Skeletal muscle tissue (tissue), 3 donors: ENCODE measurements at regions not wholly inside any gene's neighbourhood (a gene's known extent, or its start where the extent isn't known, plus 50 kb on each side); places are given as distances from the start of the nearest gene placed in this dataset.

Experiments
- H3K27ac ChIP-seq: one replicate; pipeline ENCODE4 v1.7.0; 2013; ENCODE audit warnings: mild to moderate bottlenecking, low read depth, low read length, inconsistent platforms
- H3K27me3 ChIP-seq, 3 donors: one replicate each; pipeline ENCODE4 v1.7.0; 2013; ENCODE audit warnings: low read length in 3 of 3; ENCODE audit not compliant: control insufficient read depth in 3 of 3, insufficient read depth in 3 of 3
- H3K36me3 ChIP-seq, 3 donors: one replicate each; pipeline ENCODE4 v1.7.0; 2013; ENCODE audit warnings: low read length in 3 of 3; ENCODE audit not compliant: control insufficient read depth in 3 of 3, insufficient read depth in 3 of 3
- H3K4me1 ChIP-seq, 3 donors: one replicate each; pipeline ENCODE4 v1.7.0; 2013; ENCODE audit warnings: low read length in 3 of 3, mild to moderate bottlenecking in 3 of 3; ENCODE audit not compliant: control insufficient read depth in 3 of 3, insufficient read depth in 3 of 3
- H3K4me3 ChIP-seq, 3 donors: one replicate each; pipeline ENCODE4 v1.7.0; 2013; ENCODE audit warnings: low read length in 3 of 3
- H3K9ac ChIP-seq, 3 donors: one replicate each; pipeline ENCODE4 v1.7.0; 2013; ENCODE audit warnings: low read length in 3 of 3, mild to moderate bottlenecking in 3 of 3, moderate library complexity in 2 of 3, low read depth in 1 of 3
- H3K9me3 ChIP-seq, 3 donors: one replicate each; pipeline ENCODE4 v1.7.0; 2013; ENCODE audit warnings: low read length in 3 of 3; ENCODE audit not compliant: control insufficient read depth in 3 of 3
- donor health status: Osteomylitis.

DNA sequence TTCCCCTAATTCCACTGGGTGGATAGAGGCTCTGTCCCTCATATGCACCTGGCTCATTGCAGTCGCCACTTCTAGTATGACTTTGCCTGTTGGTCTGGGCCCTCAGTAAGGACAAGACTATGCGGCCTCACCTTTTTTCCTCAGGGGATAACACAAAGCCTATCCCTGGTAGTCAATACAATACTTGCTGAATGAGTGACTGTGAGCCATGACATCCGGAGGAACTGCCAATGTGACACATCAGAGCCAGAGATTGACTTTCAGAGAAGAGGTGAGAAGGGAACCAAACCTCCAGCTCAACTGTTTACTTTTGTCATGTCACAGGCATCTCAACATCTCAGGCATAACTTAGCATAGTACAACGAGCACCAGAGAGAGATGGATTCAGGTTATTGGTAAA is 371.3 kb downstream of the DMRT2 start:
- H3K27ac ChIP-seq: no peak overlapping the region
- no peaks in the 10 kb centered on the region for H3K27me3 ChIP-seq
- no peaks in the 10 kb centered on the region for H3K4me1 ChIP-seq
- no peaks in the 10 kb centered on the region for H3K9me3 ChIP-seq
- no peak overlapping the region for H3K4me3 ChIP-seq
- H3K36me3 ChIP-seq: no peaks in the 10 kb centered on the region
- no peak overlapping the region for H3K9ac ChIP-seq

DNA sequence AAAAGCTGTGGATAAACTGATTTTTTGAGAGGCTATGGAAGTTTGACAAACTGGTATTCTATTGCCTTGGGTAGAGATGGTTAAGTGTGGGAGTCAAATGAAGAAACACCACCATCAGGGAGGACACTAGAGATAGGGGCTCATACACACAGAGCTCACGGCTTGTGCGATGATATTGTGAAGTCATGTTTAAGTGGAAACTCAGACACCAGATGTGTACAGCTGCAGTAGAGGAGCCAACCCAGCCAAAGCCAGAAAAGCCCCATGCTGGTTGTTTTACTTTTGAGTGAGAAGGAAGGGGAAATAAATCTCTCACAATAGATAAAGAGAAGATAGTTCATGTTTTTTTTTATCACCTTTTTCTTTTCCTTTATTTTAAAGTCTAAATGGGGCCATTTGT is 377.7 kb downstream of the DMRT2 start:
- Histone ChIP-seq H3K9me3 (no peaks in the 10 kb centered on the region), H3K4me3 (no peak overlapping the region), H3K27me3 (no peaks in the 10 kb centered on the region), H3K27ac (no peak overlapping the region), H3K9ac (no peak overlapping the region), H3K4me1 (no peaks in the 10 kb centered on the region), H3K36me3 (no peaks in the 10 kb centered on the region)

DNA sequence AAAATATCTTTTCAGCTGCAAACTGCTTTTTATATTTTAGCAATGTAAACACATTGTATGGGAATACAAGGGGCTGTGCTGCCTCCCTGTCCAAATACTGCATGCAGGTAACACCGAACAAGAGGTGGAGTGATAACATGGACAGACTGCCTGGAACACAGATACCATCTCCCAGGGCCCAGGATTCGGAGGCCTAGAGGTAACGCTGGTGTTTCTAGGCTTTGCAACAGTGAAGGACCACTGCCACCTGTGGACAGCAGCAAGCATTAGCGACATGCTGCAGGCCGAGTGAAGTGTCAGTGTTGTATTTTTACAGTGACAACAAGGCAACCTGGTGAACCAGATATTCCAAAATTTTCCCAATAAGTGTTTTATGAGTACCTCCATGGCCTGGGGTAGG is 379.1 kb downstream of the DMRT2 start:
- Histone ChIP-seq H3K9ac (no peak overlapping the region), H3K27me3 (no peaks in the 10 kb centered on the region), H3K9me3 (no peaks in the 10 kb centered on the region), H3K4me3 (no peak overlapping the region), H3K27ac (no peak overlapping the region), H3K4me1 (no peaks in the 10 kb centered on the region), H3K36me3 (no peaks in the 10 kb centered on the region)

DNA sequence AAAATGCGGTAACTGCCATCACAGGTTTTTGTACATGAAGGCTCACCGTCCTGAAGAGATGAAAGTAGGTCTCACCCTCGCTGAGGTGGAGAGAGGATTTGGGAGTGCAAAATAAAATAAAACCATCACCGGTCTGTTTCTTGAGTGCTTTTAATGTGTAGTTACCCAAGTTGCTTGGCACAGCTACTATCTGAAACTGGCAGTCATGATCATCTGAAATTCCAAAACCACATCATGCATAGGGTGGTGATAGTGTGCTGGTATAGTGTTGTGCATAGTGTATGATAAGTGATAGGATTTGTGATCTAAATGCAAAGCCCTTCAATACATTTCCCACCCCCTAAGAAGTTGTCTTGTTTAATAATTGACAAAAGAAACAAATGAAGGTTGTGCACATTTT is 381.3 kb downstream of the DMRT2 start:
- no peak overlapping the region for H3K9ac ChIP-seq
- H3K4me3 ChIP-seq: no peak overlapping the region
- H3K27ac ChIP-seq: no peak overlapping the region
- H3K36me3 ChIP-seq: no peaks in the 10 kb centered on the region
- H3K9me3 ChIP-seq: no peaks in the 10 kb centered on the region
- H3K4me1 ChIP-seq: no peaks in the 10 kb centered on the region
- H3K27me3 ChIP-seq: no peaks in the 10 kb centered on the region

DNA sequence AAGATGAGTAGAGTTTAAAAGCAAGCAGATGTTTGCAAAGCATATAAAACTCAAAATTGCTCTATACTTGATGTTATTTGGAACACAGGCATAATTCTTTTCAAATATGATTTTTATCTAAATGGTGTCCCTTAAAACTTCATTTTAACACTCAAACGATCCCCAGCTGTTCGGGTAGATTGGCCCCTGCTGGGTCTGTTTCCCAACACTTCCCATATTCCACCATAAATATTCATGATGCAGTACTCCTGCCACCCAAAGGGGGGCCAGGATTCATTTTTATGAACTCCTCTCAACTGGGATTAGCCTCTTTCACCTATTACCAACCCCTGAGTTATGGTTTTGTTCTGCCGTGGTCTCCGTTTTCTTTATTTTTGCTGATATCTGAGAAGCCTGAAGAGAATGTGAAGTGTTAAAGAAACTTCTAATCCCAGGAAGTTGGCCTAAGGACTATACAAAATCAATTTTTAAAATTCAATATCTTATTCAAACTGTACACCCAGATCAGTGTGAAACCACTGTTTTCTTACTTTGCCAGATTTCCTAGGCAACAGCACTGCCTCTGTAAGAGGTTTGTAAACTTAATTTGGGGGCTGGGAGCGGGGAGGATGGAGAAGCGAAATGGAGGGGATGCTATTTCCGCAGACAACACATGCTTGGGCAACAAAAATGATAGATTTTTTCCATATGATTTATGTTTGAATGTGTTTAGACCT is 384.1 kb downstream of the DMRT2 start:
- Histone ChIP-seq H3K9ac (no peak overlapping the region), H3K4me3 (no peak overlapping the region), H3K36me3 (no peaks in the 10 kb centered on the region), H3K4me1 (no peaks in the 10 kb centered on the region), H3K9me3 (no peaks in the 10 kb centered on the region), H3K27me3 (no peaks in the 10 kb centered on the region), H3K27ac (no peak overlapping the region)

DNA sequence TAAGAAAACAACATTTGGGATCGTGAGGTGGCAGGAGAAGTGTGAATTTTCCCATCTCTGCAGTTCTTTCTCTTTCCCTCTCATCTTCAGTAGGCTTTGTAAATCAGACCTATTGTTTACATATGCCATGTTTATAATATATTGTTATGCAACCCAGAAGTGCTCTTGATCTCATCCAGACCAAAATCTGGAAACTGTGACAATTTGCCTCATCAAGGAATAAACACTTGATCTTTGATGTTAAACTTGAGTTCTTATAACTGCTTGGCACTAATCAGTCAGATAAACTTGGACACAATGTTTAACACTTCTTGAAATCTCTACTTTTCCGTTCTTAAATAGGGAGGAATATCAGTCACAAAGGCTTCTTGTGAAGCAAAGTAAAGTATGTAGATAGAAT is 384.7 kb downstream of the DMRT2 start:
- no peaks in the 10 kb centered on the region for H3K36me3 ChIP-seq
- H3K4me3 ChIP-seq: no peak overlapping the region
- no peaks in the 10 kb centered on the region for H3K4me1 ChIP-seq
- H3K9me3 ChIP-seq: no peaks in the 10 kb centered on the region
- no peak overlapping the region for H3K27ac ChIP-seq
- no peak overlapping the region for H3K9ac ChIP-seq
- H3K27me3 ChIP-seq: no peaks in the 10 kb centered on the region

DNA sequence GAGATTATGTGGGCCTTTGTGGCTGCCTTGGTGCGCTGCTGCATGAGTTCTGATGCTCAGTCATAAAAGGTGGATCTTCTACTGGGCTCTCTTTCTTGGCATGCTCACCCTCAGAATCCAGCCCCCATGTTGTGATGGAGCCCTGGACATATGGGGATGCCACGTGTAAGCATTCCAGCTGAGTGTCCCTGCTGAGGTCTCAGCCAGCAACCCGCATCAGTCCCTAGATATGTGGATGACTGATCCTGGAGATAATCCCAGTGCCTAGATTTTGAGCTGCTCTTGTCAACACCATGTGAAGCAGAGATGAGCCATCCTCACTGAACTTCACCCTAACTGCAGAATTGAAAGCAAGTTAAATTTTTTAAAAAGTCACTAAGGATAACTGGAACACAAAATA is 390.1 kb downstream of the DMRT2 start:
- Histone ChIP-seq H3K27me3 (no peaks in the 10 kb centered on the region), H3K4me1 (no peaks in the 10 kb centered on the region), H3K9ac (no peak overlapping the region), H3K27ac (no peak overlapping the region), H3K4me3 (no peak overlapping the region), H3K36me3 (no peaks in the 10 kb centered on the region), H3K9me3 (no peaks in the 10 kb centered on the region)

DNA sequence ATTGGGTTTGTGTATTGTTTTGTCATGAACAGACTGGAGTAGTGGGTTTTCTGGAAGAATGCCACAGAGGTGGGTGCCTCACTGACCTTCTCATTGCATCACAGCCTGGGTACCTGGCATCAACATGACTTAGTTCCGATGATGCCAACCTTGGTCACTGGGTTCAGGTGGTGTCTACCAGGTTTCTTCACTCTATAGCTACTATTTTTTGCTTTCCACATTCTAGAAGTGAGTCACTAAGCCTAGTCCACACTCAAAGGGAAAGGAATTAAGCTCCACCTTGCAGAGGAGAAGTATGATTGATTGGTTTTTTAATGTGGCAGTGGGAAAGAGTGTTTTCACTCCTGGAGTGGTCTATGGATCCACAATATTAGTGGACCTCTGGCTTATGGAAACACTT is 391.9 kb downstream of the DMRT2 start:
- Histone ChIP-seq H3K9me3 (no peaks in the 10 kb centered on the region), H3K27ac (no peak overlapping the region), H3K4me3 (no peak overlapping the region), H3K4me1 (no peaks in the 10 kb centered on the region), H3K36me3 (no peaks in the 10 kb centered on the region), H3K9ac (no peak overlapping the region), H3K27me3 (no peaks in the 10 kb centered on the region)

DNA sequence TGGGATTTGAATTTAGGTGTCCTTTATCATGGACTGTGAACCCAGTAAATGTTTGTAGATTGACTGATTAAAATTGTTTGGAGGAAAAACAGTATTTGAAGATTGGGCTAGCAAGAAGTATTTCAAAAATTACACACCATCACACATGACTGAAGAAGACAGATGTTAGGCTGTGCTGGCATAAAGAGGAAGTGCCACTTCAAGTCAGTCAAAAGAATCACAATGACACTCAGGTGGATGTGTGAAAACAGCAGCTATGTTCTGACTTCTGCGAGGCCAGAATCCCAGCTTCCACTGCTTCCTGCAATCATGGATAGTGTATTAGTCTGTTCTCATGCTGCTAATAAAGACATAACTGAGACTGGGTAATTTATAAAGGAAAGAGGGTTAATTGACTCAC is 393.3 kb downstream of the DMRT2 start:
- Histone ChIP-seq H3K4me3 (no peak overlapping the region), H3K9me3 (no peaks in the 10 kb centered on the region), H3K27ac (no peak overlapping the region), H3K4me1 (no peaks in the 10 kb centered on the region), H3K36me3 (no peaks in the 10 kb centered on the region), H3K9ac (no peak overlapping the region), H3K27me3 (no peaks in the 10 kb centered on the region)

DNA sequence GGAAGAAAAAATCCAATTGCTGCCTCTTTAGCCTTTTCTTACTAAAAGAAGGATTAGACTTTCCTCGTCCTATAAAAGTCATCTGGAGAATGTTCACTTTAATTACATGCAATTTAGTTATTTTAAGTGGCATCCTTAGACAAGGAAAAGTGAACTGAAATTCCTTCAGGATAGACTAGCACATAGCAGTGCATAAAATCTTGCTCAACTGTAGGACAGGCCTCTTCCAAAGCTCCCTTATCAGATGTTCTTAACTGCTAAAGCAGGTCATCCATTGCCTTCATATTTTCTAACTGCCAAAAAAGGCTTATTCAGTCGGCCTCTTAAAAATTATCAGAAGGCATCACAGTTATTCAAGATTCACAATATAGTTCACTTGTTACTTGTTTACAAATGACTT is 396.5 kb downstream of the DMRT2 start:
- H3K4me1 ChIP-seq: no peaks in the 10 kb centered on the region
- no peaks in the 10 kb centered on the region for H3K9me3 ChIP-seq
- H3K9ac ChIP-seq: no peak overlapping the region
- H3K4me3 ChIP-seq: no peak overlapping the region
- no peaks in the 10 kb centered on the region for H3K27me3 ChIP-seq
- H3K27ac ChIP-seq: no peak overlapping the region
- H3K36me3 ChIP-seq: no peaks in the 10 kb centered on the region

DNA sequence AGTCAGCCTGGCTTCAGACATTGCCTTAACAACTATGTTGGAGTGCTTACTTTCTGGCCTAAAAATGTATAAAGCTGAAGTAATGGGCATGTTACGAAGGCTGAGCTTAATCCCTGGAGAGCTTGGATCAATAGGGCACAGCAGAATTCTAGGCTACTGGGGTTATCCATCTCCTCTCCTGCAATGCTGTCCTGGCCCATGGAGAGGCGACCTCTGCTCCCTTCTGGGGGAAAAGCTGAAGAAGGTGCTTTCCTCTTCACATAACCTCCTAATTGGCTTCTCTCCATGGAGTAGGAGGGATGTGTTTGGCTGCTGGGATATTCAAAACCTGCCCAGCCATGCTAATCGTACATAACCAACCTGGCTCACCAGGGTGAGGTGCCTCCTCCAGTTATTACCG is 403.5 kb downstream of the DMRT2 start:
- H3K9me3 ChIP-seq: no peaks in the 10 kb centered on the region
- H3K9ac ChIP-seq: no peak overlapping the region
- no peak overlapping the region for H3K27ac ChIP-seq
- no peak overlapping the region for H3K4me3 ChIP-seq
- H3K27me3 ChIP-seq: no peaks in the 10 kb centered on the region
- H3K36me3 ChIP-seq: no peaks in the 10 kb centered on the region
- H3K4me1 ChIP-seq: no peaks in the 10 kb centered on the region
